PFSK-1 (cell line): ENCODE measurements at regions not wholly inside any gene's neighbourhood (a gene's known extent, or its start where the extent isn't known, plus 50 kb on each side); places are given as distances from the start of the nearest gene placed in this dataset.

Experiments used
- TAF1 ChIP-seq: IDR thresholded peaks from 2 replicates; pipeline ENCODE4 v1.6.1; 2012; ENCODE audit warnings: low read length, control low read depth, borderline replicate concordance; ENCODE audit not compliant: insufficient read depth
- TF ChIP-seq, protein P1 (sequence below), 2 experiments: IDR thresholded peaks; 2 replicates each; pipeline versions ENCODE4 v1.6.1 to v1.8.0; 2011 to 2012; ENCODE audit warnings: low read depth in 2 of 2, low read length in 2 of 2, control low read depth in 1 of 2, inconsistent platforms in 1 of 2, mild to moderate bottlenecking in 1 of 2, moderate library complexity in 1 of 2; ENCODE audit not compliant: insufficient read depth in 1 of 2

DNA sequence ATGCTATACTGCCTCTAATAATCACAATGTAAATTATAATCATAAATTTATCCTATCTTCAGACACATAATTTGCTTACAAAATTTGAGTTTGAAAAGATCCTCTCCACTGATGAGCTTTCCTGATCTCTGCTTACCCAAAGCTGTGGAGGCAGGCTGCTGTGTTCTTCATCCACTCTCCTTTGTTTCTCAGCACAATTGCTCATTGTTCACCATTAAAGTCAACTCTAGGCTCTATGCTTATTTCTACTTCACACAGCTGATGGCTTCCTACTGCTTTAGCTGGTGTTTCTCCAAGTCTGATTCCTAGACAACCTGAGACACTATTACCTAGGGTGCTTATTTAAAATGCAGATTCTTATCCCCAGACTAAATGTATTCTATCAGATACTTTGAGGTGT lies 319.7 kb downstream of the PCDH18 start:
- TF ChIP-seq TAF1 = no peak
- TF ChIP-seq, protein P1, sequence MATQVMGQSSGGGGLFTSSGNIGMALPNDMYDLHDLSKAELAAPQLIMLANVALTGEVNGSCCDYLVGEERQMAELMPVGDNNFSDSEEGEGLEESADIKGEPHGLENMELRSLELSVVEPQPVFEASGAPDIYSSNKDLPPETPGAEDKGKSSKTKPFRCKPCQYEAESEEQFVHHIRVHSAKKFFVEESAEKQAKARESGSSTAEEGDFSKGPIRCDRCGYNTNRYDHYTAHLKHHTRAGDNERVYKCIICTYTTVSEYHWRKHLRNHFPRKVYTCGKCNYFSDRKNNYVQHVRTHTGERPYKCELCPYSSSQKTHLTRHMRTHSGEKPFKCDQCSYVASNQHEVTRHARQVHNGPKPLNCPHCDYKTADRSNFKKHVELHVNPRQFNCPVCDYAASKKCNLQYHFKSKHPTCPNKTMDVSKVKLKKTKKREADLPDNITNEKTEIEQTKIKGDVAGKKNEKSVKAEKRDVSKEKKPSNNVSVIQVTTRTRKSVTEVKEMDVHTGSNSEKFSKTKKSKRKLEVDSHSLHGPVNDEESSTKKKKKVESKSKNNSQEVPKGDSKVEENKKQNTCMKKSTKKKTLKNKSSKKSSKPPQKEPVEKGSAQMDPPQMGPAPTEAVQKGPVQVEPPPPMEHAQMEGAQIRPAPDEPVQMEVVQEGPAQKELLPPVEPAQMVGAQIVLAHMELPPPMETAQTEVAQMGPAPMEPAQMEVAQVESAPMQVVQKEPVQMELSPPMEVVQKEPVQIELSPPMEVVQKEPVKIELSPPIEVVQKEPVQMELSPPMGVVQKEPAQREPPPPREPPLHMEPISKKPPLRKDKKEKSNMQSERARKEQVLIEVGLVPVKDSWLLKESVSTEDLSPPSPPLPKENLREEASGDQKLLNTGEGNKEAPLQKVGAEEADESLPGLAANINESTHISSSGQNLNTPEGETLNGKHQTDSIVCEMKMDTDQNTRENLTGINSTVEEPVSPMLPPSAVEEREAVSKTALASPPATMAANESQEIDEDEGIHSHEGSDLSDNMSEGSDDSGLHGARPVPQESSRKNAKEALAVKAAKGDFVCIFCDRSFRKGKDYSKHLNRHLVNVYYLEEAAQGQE (IDR thresholded peaks at IDR 0.05; ENCODE audit: insufficient read depth in 1 of 2, low read depth in 2 of 2, low read length in 2 of 2) = no peak
